NAMALWA (cell line): ENCODE measurements at regions not wholly inside any gene's neighbourhood (a gene's known extent, or its start where the extent isn't known, plus 50 kb on each side); places are given as distances from the start of the nearest gene placed in this dataset.

Experiments
- DNase-seq: peaks from one replicate; pipeline ENCODE4 v3.0.0-alpha.2; 2015; ENCODE audit warnings: low spot score

DNA sequence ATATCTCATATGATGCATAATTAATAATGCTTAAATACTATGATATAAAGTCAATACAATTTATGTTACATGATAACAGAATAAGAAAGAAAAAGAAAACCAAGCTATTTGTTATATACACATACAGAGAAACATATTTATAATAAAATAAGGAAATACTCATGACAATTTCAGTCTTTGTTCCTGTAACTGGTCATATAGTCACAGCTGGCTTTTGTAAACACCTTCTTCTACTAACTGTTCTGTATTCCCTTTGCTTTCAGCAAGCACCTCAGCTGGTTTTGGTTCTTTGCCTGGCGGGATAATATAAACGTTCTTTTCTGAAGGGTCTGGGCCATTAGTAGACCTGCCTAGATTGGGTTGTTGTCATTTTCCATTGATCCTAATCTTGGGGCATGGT lies 158.5 kb downstream of the COPS8 start:
- no peak for DNase-seq

DNA sequence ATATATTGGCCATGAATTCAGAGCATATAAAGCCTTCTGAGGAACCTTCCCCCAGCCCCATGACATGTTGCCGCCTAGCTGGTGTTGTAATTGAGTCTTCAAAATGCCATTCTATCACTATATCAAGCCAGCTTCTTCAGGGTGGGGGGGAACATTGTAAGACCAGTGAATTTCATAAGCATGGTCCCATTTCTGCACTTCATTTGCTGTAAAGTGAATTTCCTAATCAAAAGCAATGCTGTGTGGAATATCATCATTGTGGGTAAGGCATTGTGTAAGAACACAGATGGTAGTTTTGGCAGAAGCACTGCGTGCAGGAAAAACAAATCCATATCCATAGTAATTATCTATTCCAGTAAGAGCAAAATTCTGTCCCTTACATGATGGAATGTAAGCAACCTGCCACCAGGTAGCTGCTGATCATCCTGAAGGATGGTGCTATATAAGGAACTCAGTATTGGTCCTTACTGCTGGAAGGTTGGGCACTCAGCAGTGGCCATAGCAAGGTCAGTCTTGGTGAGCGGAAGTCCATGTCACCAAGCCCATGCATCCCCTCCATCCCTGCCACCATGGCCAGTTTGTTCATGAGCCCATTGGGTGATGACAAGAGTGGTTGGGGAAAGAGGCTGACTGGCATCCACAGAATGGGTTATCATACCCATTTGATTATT lies 159.4 kb downstream of the COPS8 start:
- DNase-seq, result no peak

GRCh38 chr2:237250599-237250998 lies 163.4 kb downstream of the COL6A3 start:
- no peak for DNase-seq

DNA sequence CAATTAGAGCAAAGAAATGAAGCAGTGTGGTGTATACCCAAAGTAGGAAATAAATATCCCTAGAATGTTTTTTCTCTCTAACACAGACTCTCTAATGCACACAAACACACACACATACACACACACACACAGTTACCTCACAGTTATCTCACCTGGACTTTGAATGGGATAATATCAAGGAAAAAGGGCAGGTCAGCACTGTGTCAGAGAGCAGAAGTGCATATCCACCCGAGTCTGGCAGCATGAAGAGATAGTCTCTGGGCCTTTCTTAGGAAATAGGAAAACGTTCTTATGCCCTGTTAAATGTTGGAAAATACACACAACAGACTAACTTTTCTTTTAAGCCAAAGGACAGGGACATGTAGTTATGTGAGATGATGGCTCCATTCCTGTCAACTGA lies 162.0 kb downstream of the COL6A3 start:
- no peak for DNase-seq

GRCh38 chr2:237253046-237253702 lies 160.8 kb downstream of the COL6A3 start:
- no peak for DNase-seq

DNA sequence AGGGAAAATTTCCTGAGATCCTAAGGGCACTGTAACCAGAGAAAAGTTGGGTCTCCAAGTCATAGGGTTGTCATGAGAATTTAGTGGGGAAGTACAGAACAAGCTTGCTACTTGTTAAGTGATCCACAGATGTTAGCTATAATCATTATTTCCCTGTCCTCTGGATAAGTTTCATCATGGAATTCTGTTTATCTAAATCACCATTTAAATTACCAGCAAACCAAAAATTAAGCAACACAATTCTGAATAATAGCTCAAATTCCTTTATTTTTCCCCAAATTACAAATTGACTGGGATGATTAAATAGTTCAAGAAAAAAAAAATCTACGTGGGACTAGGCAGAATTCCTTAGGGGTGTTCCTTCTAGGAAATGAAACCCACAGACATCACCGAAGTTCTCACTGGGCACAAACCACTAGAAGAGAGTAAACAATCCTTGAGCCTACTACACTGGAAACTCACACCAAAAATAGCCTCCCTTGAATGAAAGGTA lies 159.5 kb downstream of the COL6A3 start:
- no peak for DNase-seq

DNA sequence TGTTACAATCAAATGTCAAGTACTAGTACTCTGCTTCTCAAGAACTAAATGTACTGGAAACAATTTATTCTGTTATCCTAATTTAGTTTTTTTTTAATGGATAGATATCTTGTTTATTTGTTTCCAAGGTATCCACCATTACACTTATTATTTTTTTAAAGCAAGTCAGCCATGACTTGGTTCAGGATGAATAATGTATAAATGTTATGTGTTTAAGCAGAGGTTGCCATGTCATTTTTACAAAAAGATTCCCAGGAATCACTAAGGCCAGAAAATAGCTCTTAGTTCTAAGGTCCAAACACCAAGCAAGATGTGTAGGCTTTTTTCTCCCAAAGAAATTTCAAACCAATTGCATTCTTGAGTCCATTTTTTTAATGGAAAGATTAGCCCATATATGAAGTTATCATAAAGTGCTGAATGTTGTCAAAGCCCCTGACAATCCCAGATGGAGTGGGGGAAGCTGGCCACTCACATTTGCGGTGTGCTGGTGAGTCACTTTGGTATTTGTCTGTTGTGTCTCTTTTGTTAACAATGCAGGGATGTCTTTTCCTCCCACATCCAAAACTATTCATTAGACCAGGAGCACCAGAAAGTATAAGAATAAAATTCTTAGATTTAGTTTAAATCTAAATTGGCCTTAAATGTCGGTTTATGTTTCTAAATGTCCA lies 158.9 kb downstream of the COL6A3 start:
- DNase-seq, result no peak

GRCh38 chr2:237256887-237257286 lies 157.1 kb downstream of the COL6A3 start:
- DNase-seq, result no peak

DNA sequence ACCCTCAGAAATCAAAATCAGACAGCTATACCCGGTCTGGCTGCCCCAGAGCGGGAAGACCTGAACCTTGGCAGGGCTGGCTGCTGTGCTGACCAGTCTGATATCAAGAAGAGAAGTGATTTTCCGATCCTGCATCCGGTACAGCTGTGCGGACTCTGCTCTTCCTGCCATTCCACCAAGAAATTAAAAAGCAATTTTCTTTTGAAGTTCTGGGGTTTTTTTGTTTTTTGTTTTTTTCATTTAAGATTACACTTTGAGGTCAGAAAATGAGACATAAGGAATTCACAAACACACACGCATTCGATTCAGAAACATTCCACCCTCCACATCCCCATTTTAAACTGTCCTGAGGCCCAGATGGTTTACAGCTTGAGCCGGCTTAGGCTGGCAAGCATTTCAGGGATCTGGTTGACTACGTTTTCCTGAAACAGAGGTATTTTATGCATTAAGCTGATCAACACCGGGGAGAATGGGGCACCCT lies 156.5 kb downstream of the COL6A3 start:
- DNase-seq, result no peak

- DNase-seq, result no peak
Observed at GRCh38 chr2:237258116-237258515, 155.8 kb downstream of the COL6A3 start.

DNA sequence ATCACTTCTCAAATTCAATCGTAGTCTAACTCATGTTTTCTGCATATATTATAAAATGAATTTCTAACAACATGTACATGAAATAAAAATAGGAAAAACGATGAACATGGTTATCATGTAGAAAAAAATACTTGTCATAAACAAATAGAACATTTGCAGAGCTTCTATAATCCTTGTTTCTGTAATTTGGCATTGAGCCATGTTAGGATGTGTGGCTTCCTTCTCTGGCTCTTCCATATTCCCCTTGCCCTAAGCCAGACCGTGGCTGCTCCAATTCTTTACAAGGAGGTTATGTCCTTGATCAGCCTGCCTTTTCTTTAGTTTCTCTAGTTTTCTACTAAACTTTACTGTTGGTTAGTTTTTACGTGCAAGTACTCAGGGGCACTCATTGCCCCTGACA lies 155.3 kb downstream of the COL6A3 start:
- DNase-seq, result no peak

GRCh38 chr2:237259201-237259600 lies 154.8 kb downstream of the COL6A3 start:
- DNase-seq, result no peak

- DNase-seq, result no peak
Observed at GRCh38 chr2:237260039-237260620, 153.8 kb downstream of the COL6A3 start.

DNA sequence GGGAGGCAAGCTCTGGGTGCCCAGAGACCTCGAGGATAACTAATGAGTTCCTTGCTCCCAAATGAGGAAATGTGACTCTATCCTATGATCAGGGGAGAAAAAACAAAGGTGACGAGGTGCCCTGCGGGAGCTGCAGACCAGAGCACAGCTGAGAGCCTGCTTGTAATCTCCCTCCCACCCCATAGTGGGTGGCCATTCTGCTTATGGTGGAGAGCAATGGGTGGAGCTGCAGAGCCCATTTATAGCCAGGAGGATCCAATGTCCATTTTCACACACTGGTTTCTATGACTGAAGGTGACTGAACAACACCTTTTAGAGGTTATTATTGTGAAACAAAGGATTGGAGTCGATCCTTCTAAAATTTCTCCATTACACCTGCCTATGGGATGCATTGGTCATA lies 153.3 kb downstream of the COL6A3 start:
- no peak for DNase-seq

DNA sequence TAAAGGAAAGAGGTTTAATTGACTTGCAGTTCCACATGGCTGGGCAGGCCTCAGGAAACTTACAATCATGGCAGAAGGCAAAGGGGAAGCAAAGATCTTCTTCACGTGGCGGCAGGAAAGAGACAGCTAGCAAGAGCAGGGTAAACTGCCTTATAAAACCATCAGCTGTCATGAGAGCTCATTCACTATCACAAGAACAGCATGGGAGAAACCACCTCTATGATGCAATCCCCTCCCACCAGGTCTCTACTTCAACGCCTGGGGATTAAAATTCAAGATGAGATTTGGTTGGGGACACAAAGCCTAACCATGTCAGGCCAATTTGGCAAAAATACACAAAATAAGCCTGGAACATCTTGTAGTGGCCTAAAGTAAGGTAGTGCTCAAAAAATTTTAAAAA lies 152.6 kb downstream of the COL6A3 start:
- no peak for DNase-seq

GRCh38 chr2:237262838-237263771 lies 150.9 kb downstream of the COL6A3 start:
- DNase-seq, result no peak

GRCh38 chr2:237264480-237265219 lies 149.3 kb downstream of the COL6A3 start:
- no peak for DNase-seq

DNA sequence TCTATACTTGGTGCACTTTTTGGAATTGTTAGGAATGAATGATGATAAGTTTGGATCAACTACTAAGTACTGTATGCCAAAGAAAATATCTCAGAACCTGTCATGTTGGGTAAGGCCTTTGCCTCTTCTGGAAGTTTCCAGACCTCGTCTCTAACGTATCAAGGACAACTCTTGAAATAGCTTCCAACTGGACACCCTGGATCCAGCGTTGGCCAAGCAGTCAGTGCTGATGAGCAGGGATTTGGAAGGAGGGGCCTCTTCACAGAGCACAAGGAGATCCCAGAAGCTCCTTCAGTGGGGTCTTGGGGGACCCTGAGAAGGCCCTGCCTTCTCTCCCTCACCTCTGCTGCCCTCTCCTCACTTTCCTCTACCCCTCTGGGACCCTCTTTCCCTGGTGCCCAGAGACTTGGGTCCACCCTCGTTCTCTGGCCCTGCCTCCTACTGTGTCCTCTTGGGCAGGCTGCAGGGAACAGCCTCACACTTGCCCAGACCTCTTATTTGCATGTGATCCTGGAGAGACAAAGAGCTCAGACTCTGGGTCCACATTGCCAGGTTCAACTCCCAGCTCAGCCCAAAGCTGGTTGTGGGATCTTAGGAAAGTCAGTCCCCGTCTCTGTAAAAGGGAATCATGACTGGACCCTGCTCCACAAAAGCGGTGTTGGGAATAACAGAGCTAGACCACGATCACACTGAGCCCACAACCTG lies 145.8 kb downstream of the COL6A3 start:
- no peak for DNase-seq

DNA sequence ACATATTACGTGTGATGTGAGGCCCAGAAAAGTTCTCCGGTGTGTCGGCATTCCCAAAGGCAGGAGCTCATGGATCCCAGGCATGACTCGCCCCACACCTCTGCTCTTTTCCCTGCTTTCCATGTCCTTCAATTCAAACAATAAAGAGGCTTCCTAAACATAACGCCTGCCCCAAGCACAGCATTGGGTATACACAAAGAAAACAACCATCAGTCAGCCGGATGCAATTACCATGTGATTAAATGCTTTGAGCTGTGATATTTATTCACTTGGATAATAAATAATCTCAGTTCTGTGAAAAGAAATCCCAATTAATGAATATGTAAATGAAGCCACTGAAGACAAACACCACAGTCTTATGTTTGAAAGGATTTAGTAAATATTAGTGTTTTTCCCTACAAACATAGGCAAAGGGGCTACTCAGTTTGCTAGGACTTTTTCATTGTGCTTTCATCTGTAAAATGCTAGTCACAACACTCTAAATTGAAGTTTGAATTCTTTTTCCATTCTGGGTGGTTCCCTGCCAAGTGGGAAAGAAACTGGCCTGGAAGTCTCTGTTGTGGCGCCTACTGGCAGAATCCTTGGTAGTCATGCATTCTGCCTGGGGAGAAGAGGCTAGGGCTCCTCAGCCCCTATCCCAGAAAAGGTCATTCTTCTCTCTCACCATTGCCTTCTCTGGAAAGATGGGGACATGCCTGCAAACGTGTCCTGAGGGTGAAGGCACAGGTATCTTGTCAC lies 144.7 kb downstream of the COL6A3 start:
- DNase-seq, result no peak

- no peak for DNase-seq
Observed at GRCh38 chr2:237270520-237270919, 143.4 kb downstream of the COL6A3 start.
